Left renal cortex interstitium (tissue), 4 donors: ENCODE measurements at regions not wholly inside any gene's neighbourhood (a gene's known extent, or its start where the extent isn't known, plus 50 kb on each side); places are given as distances from the start of the nearest gene placed in this dataset.
"Not testable (repeated sequence)": the region's sequence is repeated elsewhere in the genome, so short reads cannot be mapped to it uniquely, and the experiment has no call there.

ENCODE experiments used
- DNase-seq, 4 donors: peaks; one replicate each; pipeline ENCODE4 v3.0.0-alpha.2; 2013; ENCODE audit warnings: low read depth in 4 of 4, low spot score in 2 of 4, missing footprints in 1 of 4

DNA sequence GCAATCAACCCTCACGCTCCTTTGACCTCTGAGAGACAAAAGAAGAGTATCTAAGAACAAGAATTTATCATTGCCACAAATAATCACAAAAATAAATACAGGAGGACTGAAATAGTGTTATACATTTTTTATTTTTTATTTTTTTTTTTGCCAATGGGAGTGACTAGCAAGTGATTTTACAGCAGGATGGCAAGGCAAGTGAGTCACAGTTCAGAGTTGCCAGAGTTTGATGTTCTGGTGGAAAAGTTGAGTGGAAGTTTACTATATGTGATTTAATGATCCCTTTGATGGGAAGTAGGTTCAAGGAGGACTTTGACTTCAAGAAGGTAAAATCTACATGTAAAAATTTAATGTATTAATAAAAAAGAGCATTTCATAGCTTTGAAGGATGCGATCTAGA, 2691.4 kb downstream of the PCDH9 start:
- DNase-seq, result no peak

DNA sequence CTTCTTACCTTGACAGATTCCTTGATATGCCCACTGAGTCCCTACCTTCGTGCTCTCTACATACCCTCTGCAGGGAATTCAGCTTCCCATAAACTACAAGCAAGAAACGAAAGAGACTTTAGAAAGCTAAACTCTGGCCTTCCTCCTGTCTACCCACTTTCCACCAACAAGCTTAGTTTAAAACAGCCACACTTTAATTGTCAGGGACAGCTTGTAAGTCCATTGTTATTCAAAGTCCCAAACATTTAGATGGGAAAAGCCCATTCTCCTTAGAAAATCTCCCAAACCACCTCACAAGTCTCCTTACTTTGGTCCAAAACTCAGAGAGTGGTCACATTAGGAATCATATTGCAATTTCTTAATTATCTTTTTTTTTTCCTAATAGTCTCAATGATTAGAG, 2695.8 kb downstream of the PCDH9 start:
- DNase-seq, result no peak

DNA sequence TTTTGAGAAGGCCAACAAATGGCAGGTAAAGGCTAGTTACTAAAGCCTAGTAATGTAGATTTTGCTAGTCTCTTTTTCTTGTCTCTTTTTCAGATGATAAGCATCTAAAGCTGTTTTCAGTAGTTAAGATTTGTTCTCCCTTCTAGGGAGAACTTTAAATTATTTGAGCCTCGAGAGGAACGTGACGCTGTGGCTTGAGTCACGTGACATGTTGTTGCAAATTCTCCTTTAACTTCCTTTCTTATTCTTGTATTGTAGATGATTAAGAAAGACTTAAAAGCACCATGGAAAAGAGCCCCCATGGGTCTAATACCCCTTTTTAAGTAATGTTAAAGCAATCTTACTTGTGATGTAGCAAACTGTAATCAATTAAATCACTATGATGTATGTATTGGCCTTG, 2698.7 kb downstream of the PCDH9 start:
- no peak for DNase-seq

DNA sequence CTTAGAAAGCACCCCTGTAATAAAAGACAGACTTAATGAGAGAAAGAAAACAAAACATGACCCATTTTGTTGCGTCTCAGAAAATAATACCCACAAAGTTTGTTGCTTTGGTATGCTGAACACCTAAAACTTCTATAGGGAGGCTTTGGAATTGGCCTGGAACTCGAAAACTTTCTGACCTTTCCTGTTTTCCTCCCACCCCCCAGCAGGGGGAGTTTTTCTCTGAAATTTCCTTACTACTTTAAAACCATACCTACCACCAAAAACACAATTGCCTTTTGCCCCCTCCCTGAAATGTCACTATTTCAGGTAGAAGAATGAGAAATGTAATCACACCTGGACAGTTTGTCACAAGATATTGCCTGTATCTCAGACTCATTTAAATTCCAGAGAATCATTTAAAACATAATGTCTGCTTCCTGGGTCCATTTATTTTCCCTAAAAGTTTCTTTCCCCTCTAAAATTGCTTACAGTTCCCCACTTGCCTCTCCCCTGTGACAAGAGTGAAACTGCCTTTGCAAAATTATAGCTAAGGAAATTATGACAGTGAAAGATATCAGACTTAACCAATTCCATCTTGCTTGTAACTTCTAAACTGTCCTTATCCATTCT, 2700.2 kb downstream of the PCDH9 start:
- DNase-seq, result no peak

DNA sequence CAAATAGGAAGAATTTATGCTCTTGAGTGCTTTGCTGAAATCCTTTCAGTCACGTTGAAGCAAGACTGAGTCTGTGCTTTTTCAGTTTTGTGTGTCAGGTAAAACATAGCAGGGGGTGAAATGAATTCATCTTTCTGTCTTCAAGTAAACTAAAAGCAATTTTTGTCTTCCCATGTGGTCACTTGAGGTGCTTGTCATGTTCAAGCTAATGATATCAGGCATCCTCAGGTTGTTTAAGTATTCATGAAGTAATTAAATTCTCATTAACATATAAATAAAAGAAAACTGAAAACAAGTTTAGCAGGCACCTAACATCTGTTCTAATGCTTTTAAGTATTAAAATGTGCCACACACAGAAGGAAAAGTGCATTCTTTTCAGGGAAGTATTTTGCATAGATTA, 2701.3 kb downstream of the PCDH9 start:
- no peak for DNase-seq

DNA sequence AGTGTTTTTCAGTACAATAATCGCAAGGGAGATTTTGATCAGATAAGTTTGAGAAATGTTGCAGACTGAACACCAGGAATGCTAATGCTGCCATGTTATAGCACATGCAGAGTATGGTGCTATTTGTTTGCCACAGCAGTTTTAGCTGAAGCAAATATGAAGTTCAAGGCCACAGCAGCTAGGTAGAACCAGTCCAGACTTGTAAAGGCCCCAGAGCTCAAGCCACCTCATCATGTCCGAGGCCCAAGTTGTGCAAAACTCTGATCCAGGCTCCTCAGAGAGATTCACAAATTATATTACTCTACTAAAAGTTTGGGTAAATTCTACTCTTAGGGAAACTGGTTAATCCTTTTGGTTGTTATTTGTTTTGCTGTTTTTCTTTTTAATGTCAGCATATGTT, 2702.6 kb downstream of the PCDH9 start:
- no peak for DNase-seq

DNA sequence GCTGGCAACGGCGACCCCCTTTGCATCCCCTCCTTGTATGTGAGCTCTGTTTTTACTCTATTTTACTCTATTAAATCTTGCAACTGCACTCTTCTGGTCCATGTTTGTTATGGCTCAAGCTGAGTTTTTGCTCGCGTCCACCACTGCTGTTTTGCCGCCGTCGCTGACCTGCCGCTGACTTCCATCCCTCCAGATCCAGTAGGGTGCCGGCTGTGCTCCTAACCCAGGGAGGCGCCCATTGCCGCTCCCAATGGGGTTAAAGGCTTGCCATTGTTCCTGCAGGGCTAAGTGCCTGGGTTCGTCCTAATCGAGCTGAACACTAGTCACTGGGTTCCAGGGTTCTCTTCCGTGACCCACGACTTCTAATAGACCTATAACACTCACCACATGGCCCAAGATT, 2704.4 kb downstream of the PCDH9 start:
- DNase-seq, result no peak

DNA sequence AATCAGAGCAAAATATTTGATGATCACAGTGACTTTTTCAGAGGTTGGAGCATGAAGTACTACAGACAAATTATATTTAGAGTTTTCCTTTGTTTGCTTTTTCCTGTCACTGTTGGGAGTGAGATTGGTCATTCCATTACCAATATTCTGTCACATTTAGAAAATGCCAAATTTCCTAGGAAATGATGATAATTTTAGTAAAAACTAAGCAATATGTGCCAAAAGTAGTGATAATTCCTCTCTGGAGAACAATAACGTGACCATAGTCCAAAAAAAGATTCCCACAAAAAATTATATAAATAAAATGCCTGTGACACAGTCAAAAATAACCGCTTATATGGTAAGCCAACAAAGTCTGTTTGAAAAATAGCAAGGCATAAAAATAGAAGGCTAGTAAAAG, 2719.4 kb downstream of the PCDH9 start:
- DNase-seq, result no peak

DNA sequence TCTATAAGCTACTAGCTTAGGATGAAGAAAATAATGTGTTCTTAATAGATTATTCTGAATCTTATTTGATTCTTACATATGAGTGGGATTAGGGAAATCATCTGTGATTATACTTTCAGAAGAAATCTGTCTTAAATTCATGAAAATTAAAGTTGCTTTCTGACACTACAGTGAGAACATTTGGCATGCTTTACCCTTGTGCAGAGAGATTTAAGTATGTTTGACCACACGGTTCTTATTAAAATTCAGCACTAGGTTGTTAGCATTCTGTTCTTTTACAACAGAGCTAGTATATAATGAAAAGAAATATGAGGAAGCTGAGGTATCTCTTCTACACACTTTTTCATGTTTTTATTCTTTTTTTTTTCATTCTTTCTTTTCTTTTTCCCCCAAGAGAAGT, 2723.9 kb downstream of the PCDH9 start:
- no peak for DNase-seq

DNA sequence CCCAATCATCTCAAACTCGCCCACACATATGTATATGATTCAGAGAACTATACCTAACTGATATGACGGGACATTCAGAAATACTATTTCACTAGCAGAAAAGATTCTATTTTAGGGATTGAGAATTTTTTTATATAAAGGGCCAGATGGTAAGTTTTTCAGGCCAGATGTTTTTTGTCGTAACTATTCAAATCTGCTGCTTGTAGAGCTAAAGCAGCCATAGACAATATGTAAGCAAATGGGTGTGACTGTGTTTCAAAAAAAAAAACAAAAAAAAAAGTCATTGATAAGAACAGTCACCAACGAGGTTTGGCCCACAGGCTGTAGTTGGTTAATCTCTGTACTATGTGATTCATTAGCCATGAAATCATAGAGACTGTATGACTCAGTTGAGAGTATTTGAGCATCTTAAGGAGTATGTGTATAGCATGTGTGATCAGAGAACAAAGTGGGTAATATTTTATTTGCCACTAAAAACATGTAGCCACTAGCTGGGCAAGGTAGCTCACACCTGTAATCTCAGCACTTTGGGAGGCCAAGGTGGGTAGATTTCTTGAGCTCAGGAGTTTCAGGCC, 2724.7 kb downstream of the PCDH9 start:
- DNase-seq, result no peak

DNA sequence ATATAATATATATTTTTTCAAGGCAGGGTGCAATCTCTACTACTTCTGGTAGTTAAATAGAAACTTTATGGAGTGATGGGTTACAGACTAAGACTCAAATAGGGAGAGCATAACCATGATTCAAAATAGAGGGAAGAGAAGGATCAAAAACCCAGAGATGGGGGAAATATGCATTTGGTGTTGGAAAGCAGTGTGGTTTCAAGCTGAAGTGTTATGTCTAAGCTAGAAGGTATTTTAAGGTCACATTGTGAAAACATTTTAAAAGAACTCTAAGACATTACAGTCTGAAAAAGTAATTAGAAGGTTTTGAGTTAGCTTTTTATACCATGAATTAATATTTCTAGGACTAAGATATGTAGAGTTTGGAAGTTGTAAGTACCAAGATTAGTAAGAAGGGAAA, 2741.4 kb downstream of the PCDH9 start:
- DNase-seq, result no peak

DNA sequence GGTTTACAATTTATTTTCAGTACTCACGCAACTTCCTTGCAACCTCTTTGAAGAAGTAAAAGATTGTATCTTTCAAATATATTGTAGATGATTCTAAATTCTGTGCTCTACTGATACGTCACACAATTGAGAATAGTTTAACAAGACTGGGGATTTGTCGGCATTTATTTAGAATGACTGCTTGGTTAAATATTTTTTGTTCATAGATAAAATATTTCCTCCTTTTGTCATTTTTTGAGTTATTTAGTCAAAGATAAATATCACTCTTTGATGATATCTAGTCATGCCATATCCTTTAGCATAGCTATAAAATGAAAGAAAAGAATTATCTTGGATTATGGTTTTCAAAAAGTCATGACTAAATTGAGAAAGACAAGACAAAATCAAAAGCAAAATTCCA, 2747.8 kb downstream of the PCDH9 start:
- DNase-seq, result no peak

DNA sequence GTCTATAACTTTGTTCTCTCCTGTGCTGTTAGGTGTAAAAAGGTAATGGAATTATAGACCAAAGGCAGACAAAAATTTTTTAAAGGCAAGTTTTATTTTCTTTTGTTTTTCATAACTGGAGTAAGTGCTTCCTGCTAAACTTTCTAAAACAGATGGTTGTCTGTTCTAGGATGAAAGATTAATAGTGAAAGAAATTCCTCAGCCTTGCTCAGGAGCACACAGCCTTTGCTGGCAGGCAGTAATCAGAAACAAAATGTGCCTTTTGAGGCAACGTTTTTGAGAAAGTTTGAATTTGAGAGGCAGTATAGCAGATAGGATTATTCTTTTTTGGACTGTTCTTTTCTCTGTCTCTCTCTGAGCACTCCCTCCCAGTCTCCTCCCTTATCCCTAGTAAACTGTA, 2749.5 kb downstream of the PCDH9 start:
- no peak for DNase-seq

DNA sequence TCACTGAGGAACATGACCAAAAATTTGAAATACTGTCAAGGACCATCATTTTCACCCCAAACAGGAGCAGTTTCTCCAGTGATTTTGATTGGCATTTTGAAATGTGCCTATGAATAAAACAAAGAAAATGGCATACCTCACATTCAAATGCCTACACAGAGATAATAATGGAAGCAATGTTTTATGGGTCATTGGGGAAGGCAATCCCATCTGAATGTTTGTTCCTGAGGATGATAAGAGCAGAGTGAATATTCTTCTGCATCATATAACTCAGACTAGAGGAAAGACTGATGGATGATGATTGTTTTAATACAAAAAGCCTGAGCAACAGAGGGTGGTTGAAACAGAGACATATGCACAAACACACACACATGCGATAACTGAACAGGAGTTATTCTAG, 2749.9 kb downstream of the PCDH9 start:
- no peak for DNase-seq

DNA sequence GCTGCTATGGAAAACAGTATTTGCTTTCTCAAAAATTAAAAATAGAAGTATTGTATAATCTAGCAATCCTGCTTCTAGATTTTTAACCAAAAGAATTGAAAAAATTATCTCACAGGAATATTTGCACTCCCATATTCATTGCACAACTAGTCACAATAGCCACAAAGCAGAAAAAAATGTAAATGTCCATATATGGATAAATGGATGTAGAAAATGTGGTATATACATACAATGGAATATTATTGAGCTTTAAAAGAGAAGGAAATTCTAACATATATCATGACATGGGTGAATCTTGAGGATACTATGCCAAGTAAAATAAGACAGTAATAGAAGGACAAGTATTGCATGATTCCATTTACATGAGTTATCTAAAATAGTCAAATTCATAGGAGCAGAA, 2753.0 kb downstream of the PCDH9 start:
- no peak for DNase-seq

DNA sequence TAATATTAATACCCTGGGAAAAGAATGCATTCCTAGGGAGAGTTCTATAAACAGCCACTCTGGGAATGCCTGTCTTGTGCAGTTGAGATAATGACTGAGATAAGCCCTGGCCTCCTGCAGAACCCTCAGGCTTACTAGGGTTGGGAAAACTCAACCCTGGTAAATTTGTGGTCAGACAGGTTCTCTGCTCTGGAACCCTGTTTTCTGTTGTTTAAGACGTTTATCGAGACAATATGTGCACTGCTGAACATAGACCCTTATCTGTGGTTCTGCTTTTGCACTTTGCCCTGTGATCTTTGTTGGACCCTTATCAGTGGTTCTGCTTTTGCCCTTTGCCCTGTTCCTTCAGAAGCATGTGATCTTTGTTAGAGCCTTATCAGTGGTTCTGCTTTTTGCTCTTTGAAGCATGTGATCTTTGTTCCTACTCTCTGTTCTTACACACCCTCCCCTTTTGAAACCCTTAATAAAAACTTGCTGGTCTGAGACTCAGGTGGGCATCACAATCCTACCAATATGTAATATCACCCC, 2754.0 kb downstream of the PCDH9 start:
- DNase-seq, result not testable (repeated sequence)

DNA sequence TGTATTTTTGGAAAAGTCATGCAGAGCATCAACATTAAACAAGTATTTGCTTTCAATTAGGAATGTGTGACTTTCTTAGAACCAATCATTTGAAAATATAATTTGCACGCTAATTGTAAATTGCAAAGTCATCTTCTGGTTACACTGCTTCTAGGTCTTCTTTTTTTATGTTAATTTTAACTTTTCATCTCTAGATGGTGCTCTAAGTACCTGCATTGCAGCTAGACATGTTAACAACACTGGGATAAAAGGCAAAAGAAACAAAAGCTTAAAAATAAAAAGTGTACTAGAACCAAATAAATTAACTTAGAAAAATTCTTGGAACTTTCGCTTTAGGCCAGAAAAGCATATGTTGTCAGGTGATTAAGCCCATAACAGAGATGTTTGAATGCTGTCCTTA, 2758.2 kb downstream of the PCDH9 start:
- DNase-seq, result peak in 2 of 4 donors; percentile 14 to 16

DNA sequence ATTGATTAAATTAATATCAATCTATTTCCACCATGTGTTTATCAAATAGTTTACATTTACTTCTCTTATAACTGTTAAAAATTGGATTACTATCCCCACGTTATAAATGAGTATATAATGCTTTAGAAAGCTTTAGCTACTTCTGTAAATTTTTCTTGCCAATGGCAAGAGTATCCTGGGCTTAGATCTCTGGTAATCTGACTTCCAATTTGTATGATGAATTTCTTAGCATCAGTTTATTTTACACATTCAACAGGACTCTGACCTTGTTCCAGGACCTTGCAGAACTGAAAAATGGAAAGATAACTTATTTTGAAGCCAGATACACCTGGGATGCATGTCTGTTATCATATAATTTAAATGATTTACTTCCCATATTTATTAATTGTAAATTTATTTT, 2759.4 kb downstream of the PCDH9 start:
- DNase-seq, result no peak

DNA sequence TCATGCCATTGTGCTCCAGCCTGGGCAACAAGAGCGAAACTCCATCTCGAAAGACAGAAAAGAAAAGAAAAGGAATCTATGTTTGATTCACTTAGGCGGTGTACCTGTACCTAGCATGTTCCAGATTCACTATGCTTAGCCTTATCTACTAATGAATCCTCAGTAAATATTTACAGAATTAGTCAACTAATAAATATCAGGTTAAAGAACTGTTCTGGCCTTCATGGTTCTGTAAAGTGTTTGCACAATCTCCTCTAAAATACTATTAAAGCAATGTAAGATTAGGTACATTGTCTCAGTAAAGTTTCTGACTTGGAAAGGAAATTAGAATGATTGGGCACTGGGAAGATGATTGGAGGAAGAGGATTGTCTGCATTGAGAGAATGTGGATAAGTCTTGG, 2770.4 kb downstream of the PCDH9 start:
- DNase-seq, result no peak

DNA sequence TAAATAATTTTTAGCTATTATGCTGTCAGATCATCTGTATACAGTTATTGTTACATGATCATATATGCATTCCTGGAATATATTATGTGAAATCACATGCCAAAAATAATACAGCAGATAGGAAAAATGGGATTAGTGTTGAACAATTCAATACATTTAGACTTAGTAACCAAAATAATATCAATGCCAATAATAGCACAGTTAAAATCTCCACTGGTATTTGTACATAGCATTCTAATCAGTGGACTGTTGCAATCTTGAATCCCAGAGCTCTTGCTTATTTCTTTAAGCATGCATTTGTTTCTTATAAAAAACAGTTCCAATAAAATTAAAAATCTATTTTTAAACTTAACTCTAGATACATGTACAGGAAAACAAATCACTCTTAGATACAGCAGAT, 2772.2 kb downstream of the PCDH9 start:
- no peak for DNase-seq

DNA sequence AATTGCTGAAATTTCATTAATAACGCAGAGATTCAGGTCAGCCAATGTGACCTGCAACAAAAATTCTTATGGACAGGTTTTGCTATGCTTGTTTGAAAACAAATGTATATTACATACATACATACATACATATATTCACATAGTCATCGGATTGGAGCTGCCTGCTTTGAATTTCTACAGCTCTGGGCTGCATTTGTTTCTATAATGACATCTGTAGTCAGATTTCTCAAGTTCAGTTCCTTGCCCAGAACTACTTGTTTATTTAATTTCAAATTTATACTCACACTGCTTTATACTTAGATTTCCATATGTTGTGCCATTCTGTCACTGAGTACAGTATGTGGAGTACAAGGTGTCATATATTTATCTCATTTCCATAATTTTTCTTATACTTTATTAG, 2775.0 kb downstream of the PCDH9 start:
- DNase-seq, result no peak

DNA sequence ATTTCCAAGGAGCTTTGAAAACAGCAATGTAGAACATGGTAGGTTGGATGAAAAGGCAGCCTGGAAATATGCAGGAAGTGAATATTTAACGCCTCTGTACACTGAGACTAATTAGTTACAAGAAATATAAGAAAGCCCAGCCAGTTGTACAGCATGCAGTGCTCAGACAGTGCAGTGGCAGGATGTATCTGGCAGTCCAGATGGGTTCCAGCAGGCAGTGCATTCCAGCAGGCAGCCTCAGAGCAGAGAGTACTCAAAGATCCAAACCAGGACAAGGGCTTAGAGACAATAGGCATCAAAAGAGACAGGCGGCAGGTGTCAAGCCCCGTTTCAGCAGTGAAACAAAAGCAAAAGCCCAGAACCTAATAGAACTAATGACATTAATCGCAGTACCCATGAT, 2776.3 kb downstream of the PCDH9 start:
- no peak for DNase-seq

DNA sequence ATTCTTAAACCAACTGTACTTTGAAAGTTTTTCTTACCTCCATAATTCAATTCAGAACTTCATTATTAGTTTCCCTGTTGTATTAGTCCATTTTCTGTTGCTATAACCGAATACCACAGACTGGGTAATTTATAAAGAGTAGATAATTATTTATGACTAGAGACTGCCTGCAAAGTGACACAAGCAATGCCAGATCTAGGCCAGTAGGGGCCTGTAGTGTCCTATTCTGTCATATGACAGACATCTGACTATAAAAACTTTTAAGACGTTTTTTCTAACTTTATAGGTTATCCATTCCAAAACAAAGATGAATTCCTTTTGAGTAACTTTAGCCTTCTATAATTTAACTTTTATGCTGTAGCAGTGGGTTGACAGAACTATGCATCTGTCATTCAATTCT, 2783.8 kb downstream of the PCDH9 start:
- DNase-seq, result no peak
